HG03108 (cell line): ENCODE measurements at regions not wholly inside any gene's neighbourhood (a gene's known extent, or its start where the extent isn't known, plus 50 kb on each side); places are given as distances from the start of the nearest gene placed in this dataset.

ENCODE experiments used
- ATAC-seq: cut with Tn5 transposase; IDR thresholded peaks from one replicate; pipeline ENCODE4 v1.9.1; 2021; ENCODE audit warnings: moderate library complexity; ENCODE audit not compliant: unreplicated experiment

- no peak for ATAC-seq
These were observed 55.2 kb downstream of the TTC32 start for GRCh38 chr2:19846567-19846966.

GRCh38 chr2:19846030-19846429 is 55.8 kb downstream of the TTC32 start:
- ATAC-seq: no peak

GRCh38 chr2:19845323-19845920 is 56.4 kb downstream of the TTC32 start:
- ATAC-seq: no peak

- no peak for ATAC-seq
These were observed 57.0 kb downstream of the TTC32 start for GRCh38 chr2:19844750-19845149.

GRCh38 chr2:19843992-19844515 is 57.7 kb downstream of the TTC32 start:
- no peak for ATAC-seq

- no peak for ATAC-seq
These were observed 59.7 kb downstream of the TTC32 start for GRCh38 chr2:19841918-19842693.

- no peak for ATAC-seq
These were observed 62.3 kb downstream of the TTC32 start for GRCh38 chr2:19839438-19839837.

GRCh38 chr2:19838616-19839015 is 63.2 kb downstream of the TTC32 start:
- ATAC-seq: no peak

GRCh38 chr2:19837235-19837766 is 64.5 kb downstream of the TTC32 start:
- no peak for ATAC-seq

- no peak for ATAC-seq
These were observed 66.0 kb downstream of the TTC32 start for GRCh38 chr2:19835781-19836281.

- ATAC-seq: no peak
These were observed 67.8 kb downstream of the TTC32 start for GRCh38 chr2:19833978-19834377.

- no peak for ATAC-seq
These were observed 72.1 kb downstream of the TTC32 start for GRCh38 chr2:19829672-19830071.

- ATAC-seq: no peak
These were observed 74.9 kb downstream of the TTC32 start for GRCh38 chr2:19826874-19827273.

- ATAC-seq: no peak
These were observed 78.3 kb downstream of the TTC32 start for GRCh38 chr2:19823507-19823906.

- ATAC-seq: no peak
These were observed 82.4 kb downstream of the TTC32 start for GRCh38 chr2:19819097-19820065.

GRCh38 chr2:19818543-19818942 is 83.2 kb downstream of the TTC32 start:
- no peak for ATAC-seq

- no peak for ATAC-seq
These were observed 83.7 kb downstream of the TTC32 start for GRCh38 chr2:19818039-19818438.

GRCh38 chr2:19815746-19816145 is 86.0 kb downstream of the TTC32 start:
- ATAC-seq: no peak

GRCh38 chr2:19812166-19812565 is 89.6 kb downstream of the TTC32 start:
- ATAC-seq: no peak

GRCh38 chr2:19811186-19811585 is 90.6 kb downstream of the TTC32 start:
- no peak for ATAC-seq

- ATAC-seq: no peak
These were observed 91.1 kb downstream of the TTC32 start for GRCh38 chr2:19810637-19811036.
